Esophagus squamous epithelium (tissue), 5 donors: ENCODE measurements at regions not wholly inside any gene's neighbourhood (a gene's known extent, or its start where the extent isn't known, plus 50 kb on each side); places are given as distances from the start of the nearest gene placed in this dataset.

Experiments
- DNase-seq: peaks from one replicate; lab custom pipeline; 2025; lab: John Stamatoyannopoulos, UW
- H3K27ac ChIP-seq, 4 donors: fragments of 200-600 bp; sonication (generic); one replicate each; pipeline ENCODE4 v1.5.1; 2016 to 2019; ENCODE audit warnings: mild to moderate bottlenecking in 1 of 4
- H3K27me3 ChIP-seq, 4 donors: fragments of 200-600 bp; sonication (generic); 1 replicate in 3 of 4; 2 replicates in 1 of 4; pipeline versions ENCODE4 v1.5.1 to v1.6.0; 2017 to 2021; ENCODE audit warnings: antibody characterized with exemption in 1 of 4
- H3K36me3 ChIP-seq, 3 donors: fragments of 200-600 bp; sonication (generic); one replicate each; pipeline ENCODE4 v1.5.1; 2016 to 2019
- H3K4me1 ChIP-seq, 3 donors: fragments of 200-600 bp; sonication (generic); one replicate each; pipeline ENCODE4 v1.5.1; 2017 to 2019
- H3K4me3 ChIP-seq, 4 donors: fragments of 200-600 bp; sonication (generic); 1 replicate in 3 of 4; 2 replicates in 1 of 4; pipeline ENCODE4 v1.5.1; 2016 to 2019; ENCODE audit warnings: mild to moderate bottlenecking in 2 of 4, moderate library complexity in 1 of 4
- H3K9me3 ChIP-seq, 3 donors: fragments of 200-600 bp; sonication (generic); one replicate each; pipeline ENCODE4 v1.5.1; 2016 to 2019
- POLR2A ChIP-seq, 4 donors: fragments of 450-650 bp; IDR thresholded peaks; one replicate each; pipeline ENCODE4 v1.6.1; 2017; ENCODE audit warnings: antibody characterized with exemption in 4 of 4, mild to moderate bottlenecking in 4 of 4, moderate library complexity in 3 of 4
- WGBS, 2 donors: methylation state at CpG; one replicate each; pipeline ENCODE4 v1.1.5; 2018; 5-methylcytosine and 5-hydroxymethylcytosine counted together
- intact Hi-C: fragments of 100-400 bp; cut with DNase I; formaldehyde crosslinking; loops from one replicate; pipeline ENCODE4 v1.15.0; 2022
- small RNA-seq, 4 donors: library from RNA; depleted of rRNA; stranded (forward); fragments of <200 nt; gene quantifications; one replicate each; pipeline ENCODE3, GENCODE V24; 2016
- TF ChIP-seq, protein P1 (sequence below), 6 experiments: fragments of 450-650 bp in 4 of 6; fragments of 200-600 bp in 2 of 6; sonication (generic) in 2 of 6; IDR thresholded peaks; one replicate each; pipeline ENCODE4 v1.5.1; 2016 to 2019; ENCODE audit warnings: antibody characterized with exemption in 6 of 6, mild to moderate bottlenecking in 4 of 6, moderate library complexity in 4 of 6
- donor health status: DM: yes; HTN: yes; CAD: no.

GRCh38 chr18:55012008-55012407 is 52.7 kb upstream of the CCDC68 start:
- TF ChIP-seq, protein P1, sequence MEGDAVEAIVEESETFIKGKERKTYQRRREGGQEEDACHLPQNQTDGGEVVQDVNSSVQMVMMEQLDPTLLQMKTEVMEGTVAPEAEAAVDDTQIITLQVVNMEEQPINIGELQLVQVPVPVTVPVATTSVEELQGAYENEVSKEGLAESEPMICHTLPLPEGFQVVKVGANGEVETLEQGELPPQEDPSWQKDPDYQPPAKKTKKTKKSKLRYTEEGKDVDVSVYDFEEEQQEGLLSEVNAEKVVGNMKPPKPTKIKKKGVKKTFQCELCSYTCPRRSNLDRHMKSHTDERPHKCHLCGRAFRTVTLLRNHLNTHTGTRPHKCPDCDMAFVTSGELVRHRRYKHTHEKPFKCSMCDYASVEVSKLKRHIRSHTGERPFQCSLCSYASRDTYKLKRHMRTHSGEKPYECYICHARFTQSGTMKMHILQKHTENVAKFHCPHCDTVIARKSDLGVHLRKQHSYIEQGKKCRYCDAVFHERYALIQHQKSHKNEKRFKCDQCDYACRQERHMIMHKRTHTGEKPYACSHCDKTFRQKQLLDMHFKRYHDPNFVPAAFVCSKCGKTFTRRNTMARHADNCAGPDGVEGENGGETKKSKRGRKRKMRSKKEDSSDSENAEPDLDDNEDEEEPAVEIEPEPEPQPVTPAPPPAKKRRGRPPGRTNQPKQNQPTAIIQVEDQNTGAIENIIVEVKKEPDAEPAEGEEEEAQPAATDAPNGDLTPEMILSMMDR (IDR thresholded peaks at IDR 0.05): no peak
- TF ChIP-seq POLR2A (IDR thresholded peaks at IDR 0.05): no peak
- no peak overlapping the region for H3K4me3 ChIP-seq
- WGBS, 2 donors: 73 to 74% methylated on average over 7 of the region's 7 CpGs

More at GRCh38 chr18:55012008-55012407, 52.7 kb upstream of the CCDC68 start:
- H3K36me3 ChIP-seq: no peaks in the 10 kb centered on the region
- DNase-seq: no peak
- no peak overlapping the region for H3K27ac ChIP-seq
- no peaks in the 10 kb centered on the region for H3K27me3 ChIP-seq
- no peaks in the 10 kb centered on the region for H3K4me1 ChIP-seq
- no peaks in the 10 kb centered on the region for H3K9me3 ChIP-seq
- intact Hi-C loops: no loop called here

Small RNA genes lying in the stretch of these regions (small RNA-seq; reads per million reads assigned to genes)
- gene RNA5SP459: 0 reads per million in 4 donors
